HCT116 (cell line): ENCODE measurements at regions not wholly inside any gene's neighbourhood (a gene's known extent, or its start where the extent isn't known, plus 50 kb on each side); places are given as distances from the start of the nearest gene placed in this dataset.

Experiments used
- ATAC-seq: fragments of 200-7000 bp; cut with Tn5 transposase; 2 replicates; pipeline ENCODE4 v1.9.1; 2020; ENCODE audit warnings: mild to moderate bottlenecking, moderate library complexity
- BruUV-seq: library from RNA; stranded (reverse); fragments of 400-500 nt; replicated peaks from 2 replicates; lab custom pipeline; 2021; lab: Mats Ljungman, UMichigan
- CTCF ChIA-PET: fragments of 300-600 bp; sonication (Branson Sonifier 250); formaldehyde crosslinking; loops from one replicate; lab custom pipeline; 2021; ENCODE audit warnings: antibody characterized with exemption; lab: Charles Lee
- POLR2A ChIA-PET: fragments of 300-600, 350-600 bp; sonication (Branson Sonifier 250); formaldehyde crosslinking; loops from one replicate; lab custom pipeline; 2021; ENCODE audit warnings: antibody characterized with exemption; lab: Charles Lee
- RAD21 ChIA-PET, 2 experiments: fragments of 300-600 bp; sonication (Branson Sonifier 250); formaldehyde crosslinking; loops; one replicate each; lab custom pipeline; 2023; ENCODE audit warnings: low total read pairs in 2 of 2; ENCODE audit not compliant: uncharacterized antibody in 2 of 2, unreplicated experiment in 2 of 2, low non-redundant PET in 1 of 2; lab: Charles Lee
- DNase-seq: peaks from one replicate; pipeline ENCODE4 v3.0.0-alpha.2; 2010; ENCODE audit warnings: low read depth, low spot score
- H2AFZ ChIP-seq: fragments of 200-600 bp; shearing (Covaris generic), sonication (generic); 2 replicates; pipeline ENCODE4 v1.6.1; 2017; ENCODE audit warnings: low read depth, mixed run types, mixed read lengths, antibody characterized with exemption, low read length; ENCODE audit not compliant: poor library complexity, severe bottlenecking
- H3K27ac ChIP-seq: 2 replicates; pipeline ENCODE4 v1.5.1; 2012; ENCODE audit warnings: low read depth, low read length
- H3K27me3 ChIP-seq: fragments of 200-600 bp; sonication (generic); 2 replicates; pipeline ENCODE4 v1.6.1; 2016; ENCODE audit warnings: mixed run types, low read length, mixed read lengths; ENCODE audit not compliant: insufficient read depth
- H3K36me3 ChIP-seq, 2 experiments: fragments of 200-500 bp in 1 of 2; fragments of 200-600 bp in 1 of 2; sonication (Bioruptor generic) in 1 of 2; sonication (generic) in 1 of 2; 2 replicates each; pipeline versions ENCODE4 v1.5.1 to v1.6.1; 2014 to 2016; ENCODE audit warnings: low read length in 2 of 2, inconsistent platforms in 1 of 2, mixed read lengths in 1 of 2, mixed run types in 1 of 2; ENCODE audit not compliant: insufficient read depth in 2 of 2, control insufficient read depth in 1 of 2
- H3K4me1 ChIP-seq, 2 experiments: fragments of 200-600 bp in 1 of 2; sonication (generic) in 1 of 2; 2 replicates each; pipeline versions ENCODE4 v1.5.1 to v1.6.1; 2012 to 2017; ENCODE audit warnings: low read length in 2 of 2, inconsistent platforms in 1 of 2, mild to moderate bottlenecking in 1 of 2, mixed read lengths in 1 of 2, mixed run types in 1 of 2, moderate library complexity in 1 of 2; ENCODE audit not compliant: insufficient read depth in 2 of 2, control insufficient read depth in 1 of 2
- H3K4me2 ChIP-seq: fragments of 200-600 bp; sonication (generic); 2 replicates; pipeline ENCODE4 v1.6.1; 2017; ENCODE audit warnings: mixed run types, low read length, mixed read lengths
- H3K4me3 ChIP-seq, 2 experiments: fragments of 200-600 bp in 1 of 2; sonication (generic) in 1 of 2; replicated peaks in 1 of 2; 2 replicates each; pipeline ENCODE4 v1.5.1; 2011 to 2016; ENCODE audit warnings: low read length in 2 of 2, control low read depth in 1 of 2, low read depth in 1 of 2, mild to moderate bottlenecking in 1 of 2, mixed read lengths in 1 of 2, mixed run types in 1 of 2
- H3K79me2 ChIP-seq: fragments of 200-600 bp; sonication (generic); 2 replicates; pipeline ENCODE4 v1.6.1; 2017; ENCODE audit warnings: mild to moderate bottlenecking, mixed run types, low read length, moderate library complexity, mixed read lengths; ENCODE audit not compliant: insufficient read depth
- H3K9ac ChIP-seq: fragments of 200-600 bp; sonication (generic); 2 replicates; pipeline ENCODE4 v1.6.1; 2016; ENCODE audit warnings: low read length, mixed read lengths
- H3K9me2 ChIP-seq: fragments of 200-600 bp; sonication (generic), shearing (Covaris generic); 2 replicates; pipeline ENCODE4 v1.6.1; 2017; ENCODE audit warnings: mixed run types, mild to moderate bottlenecking, moderate library complexity; ENCODE audit not compliant: insufficient read depth
- H3K9me3 ChIP-seq, 2 experiments: fragments of 200-500 bp in 1 of 2; fragments of 200-600 bp in 1 of 2; sonication (Bioruptor generic) in 1 of 2; sonication (generic) in 1 of 2; 2 replicates each; pipeline ENCODE4 v1.6.1; 2014 to 2017; ENCODE audit warnings: low read length in 2 of 2, mixed read lengths in 2 of 2, inconsistent platforms in 1 of 2, low read depth in 1 of 2, mild to moderate bottlenecking in 1 of 2, mixed run types in 1 of 2, moderate library complexity in 1 of 2; ENCODE audit not compliant: control insufficient read depth in 1 of 2, insufficient read depth in 1 of 2
- H4K20me1 ChIP-seq: fragments of 200-600 bp; sonication (generic), shearing (Covaris generic); 2 replicates; pipeline ENCODE4 v1.6.1; 2017; ENCODE audit warnings: mixed run types, mild to moderate bottlenecking, moderate library complexity; ENCODE audit not compliant: insufficient read depth
- CEBPB ChIP-seq: IDR thresholded peaks from 2 replicates; pipeline ENCODE4 v1.6.1; 2012; ENCODE audit warnings: low read depth
- EZH2 ChIP-seq: fragments of 200-600 bp; sonication (generic); IDR thresholded peaks from 2 replicates; pipeline ENCODE4 v1.6.1; 2017; ENCODE audit warnings: antibody characterized with exemption, mixed run types
- POLR2A ChIP-seq: IDR thresholded peaks from 2 replicates; pipeline ENCODE4 v1.7.0; 2011; ENCODE audit warnings: borderline replicate concordance; ENCODE audit not compliant: insufficient read depth, insufficient read length; ENCODE audit errors: extremely low read depth
- POLR2AphosphoS5 ChIP-seq: IDR thresholded peaks from 2 replicates; pipeline ENCODE4 v1.6.1; 2011; ENCODE audit warnings: mild to moderate bottlenecking, low read depth, low read length, moderate library complexity
- SRF ChIP-seq: IDR thresholded peaks from 2 replicates; pipeline ENCODE4 v1.6.1; 2012; ENCODE audit warnings: low read depth
- intact Hi-C: fragments of 100-400 bp; cut with micrococcal nuclease; formaldehyde crosslinking; loops from 2 replicates; pipeline ENCODE4 v1.10.0; 2022
- TF ChIP-seq, protein P1 (sequence below): IDR thresholded peaks from 2 replicates; pipeline ENCODE4 v1.6.1; 2012
- TF ChIP-seq, protein P2 (sequence below): IDR thresholded peaks from 2 replicates; pipeline ENCODE4 v1.6.1; 2012

DNA sequence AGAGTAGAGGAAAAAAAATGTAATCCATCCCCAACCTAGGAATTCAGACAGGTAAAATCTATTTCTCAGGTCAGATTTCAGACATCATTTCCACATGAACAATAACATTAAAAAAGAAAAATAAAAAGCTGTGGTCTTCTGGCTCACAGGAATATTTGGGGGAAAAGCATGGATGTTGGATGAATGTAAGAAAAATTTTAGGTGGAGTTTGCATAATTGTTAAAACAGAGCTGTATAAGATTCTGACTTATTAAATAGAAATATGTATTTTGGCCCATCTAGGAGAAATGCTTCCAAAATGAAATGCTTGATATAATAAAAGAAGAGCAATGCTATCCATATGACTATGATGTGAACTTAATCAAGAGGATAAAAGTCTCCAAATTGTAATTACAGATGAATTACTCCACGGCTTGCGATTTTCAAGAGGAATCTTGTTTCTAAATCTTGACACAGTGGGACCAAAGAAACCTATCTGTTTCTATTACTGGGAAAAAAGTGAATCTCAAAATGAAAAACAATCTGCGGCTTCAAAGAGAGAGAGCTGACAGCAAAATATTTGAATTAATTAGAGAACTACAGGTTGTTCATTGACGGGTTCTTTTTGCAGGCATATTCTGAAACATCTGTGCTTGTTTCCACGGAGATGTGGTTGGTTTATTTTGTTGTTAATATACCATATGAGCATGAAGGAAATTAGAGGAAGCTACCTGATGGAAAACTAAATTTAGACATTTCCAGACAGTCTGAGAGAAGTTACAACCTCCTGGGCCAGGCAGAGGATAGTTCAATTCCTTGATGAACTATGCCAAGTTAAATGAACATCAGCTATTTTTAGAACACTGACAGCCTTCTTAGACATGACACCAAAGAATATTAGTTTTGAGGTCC, 468.7 kb downstream of the PID1 start:
- POLR2A ChIA-PET = no interaction called here
- TF ChIP-seq POLR2A (no peak), EZH2 (no peak), SRF (no peak)
- TF ChIP-seq, protein P1, sequence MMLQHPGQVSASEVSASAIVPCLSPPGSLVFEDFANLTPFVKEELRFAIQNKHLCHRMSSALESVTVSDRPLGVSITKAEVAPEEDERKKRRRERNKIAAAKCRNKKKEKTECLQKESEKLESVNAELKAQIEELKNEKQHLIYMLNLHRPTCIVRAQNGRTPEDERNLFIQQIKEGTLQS = no peak
- H3K27ac ChIP-seq = no peak overlapping the region
- H3K27me3 ChIP-seq = no peaks in the 10 kb centered on the region
- no peaks in the 10 kb centered on the region for H4K20me1 ChIP-seq
- no peak for ATAC-seq
- H3K4me1 ChIP-seq = no peaks in the 10 kb centered on the region
- no peaks in the 10 kb centered on the region for H3K9me3 ChIP-seq
- H3K4me2 ChIP-seq = no peak overlapping the region
- no peak for DNase-seq
- H3K4me3 ChIP-seq = no peak overlapping the region
- CTCF ChIA-PET = no interaction called here
- H3K9ac ChIP-seq = no peak overlapping the region
- RAD21 ChIA-PET = no interaction called here
- H2AFZ ChIP-seq = no peak overlapping the region
- BruUV-seq = no TSS peak
- H3K79me2 ChIP-seq = no peaks in the 10 kb centered on the region
- intact Hi-C loops = no loop called here
- H3K9me2 ChIP-seq = no peaks in the 10 kb centered on the region
- H3K36me3 ChIP-seq = no peaks in the 10 kb centered on the region

DNA sequence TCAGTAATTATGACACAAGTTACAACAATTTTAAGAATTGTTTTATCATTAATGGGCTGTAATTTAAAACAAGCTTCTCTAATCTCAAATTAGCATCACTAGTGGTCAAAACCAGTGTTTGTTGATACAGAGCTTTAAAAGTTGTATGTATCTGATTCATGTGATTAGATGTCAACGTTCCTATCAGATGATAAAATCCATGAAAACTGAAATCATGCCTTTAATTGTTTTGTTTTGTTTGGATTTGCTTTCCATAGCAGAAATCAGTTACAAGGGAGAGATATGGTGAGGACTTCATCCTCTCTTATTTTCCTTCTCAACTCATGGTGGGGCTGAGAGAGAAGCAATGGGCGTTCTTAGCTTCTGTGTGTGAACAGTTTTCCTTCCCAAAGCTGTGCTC, 469.6 kb downstream of the PID1 start:
- POLR2A ChIA-PET = no interaction called here
- intact Hi-C loops = no loop called here
- no TSS peak for BruUV-seq
- Histone ChIP-seq H4K20me1 (no peaks in the 10 kb centered on the region), H3K4me2 (no peak overlapping the region), H3K9me3 (no peaks in the 10 kb centered on the region), H2AFZ (no peak overlapping the region), H3K4me3 (no peak overlapping the region), H3K27ac (no peak overlapping the region), H3K9me2 (no peaks in the 10 kb centered on the region), H3K9ac (no peak overlapping the region), H3K79me2 (no peaks in the 10 kb centered on the region), H3K36me3 (no peaks in the 10 kb centered on the region), H3K27me3 (no peaks in the 10 kb centered on the region), H3K4me1 (no peaks in the 10 kb centered on the region)
- CTCF ChIA-PET = no interaction called here
- DNase-seq (no peak), ATAC-seq (no peak)
- TF ChIP-seq POLR2AphosphoS5 = no peak
- TF ChIP-seq, protein P2, sequence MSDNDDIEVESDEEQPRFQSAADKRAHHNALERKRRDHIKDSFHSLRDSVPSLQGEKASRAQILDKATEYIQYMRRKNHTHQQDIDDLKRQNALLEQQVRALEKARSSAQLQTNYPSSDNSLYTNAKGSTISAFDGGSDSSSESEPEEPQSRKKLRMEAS = no peak
- TF ChIP-seq CEBPB = no peak
- RAD21 ChIA-PET = no interaction called here
